HFFc6 (cell line): ENCODE measurements at regions not wholly inside any gene's neighbourhood (a gene's known extent, or its start where the extent isn't known, plus 50 kb on each side); places are given as distances from the start of the nearest gene placed in this dataset.

Source experiments
- DNase-seq: peaks from one replicate; pipeline ENCODE4 v3.0.0-alpha.2; 2018
- H3K27ac Mint-ChIP-seq: 2 replicates; pipeline ENCODE4 v1.8.0; 2020; ENCODE audit warnings: mild to moderate bottlenecking, mixed read lengths
- H3K27me3 Mint-ChIP-seq: 2 replicates; pipeline ENCODE4 v1.8.0; 2021; ENCODE audit warnings: mild to moderate bottlenecking, moderate library complexity, mixed read lengths; ENCODE audit not compliant: insufficient read depth
- H3K36me3 Mint-ChIP-seq: 2 replicates; pipeline ENCODE4 v1.8.0; 2021; ENCODE audit warnings: low read depth, mixed read lengths
- H3K4me1 Mint-ChIP-seq: 2 replicates; pipeline ENCODE4 v1.8.0; 2020; ENCODE audit warnings: low read depth, mixed read lengths
- H3K4me3 Mint-ChIP-seq: 2 replicates; pipeline ENCODE4 v1.8.0; 2020; ENCODE audit warnings: mild to moderate bottlenecking, moderate library complexity, mixed read lengths
- H3K9me3 Mint-ChIP-seq: 2 replicates; pipeline ENCODE4 v1.8.0; 2020; ENCODE audit warnings: mild to moderate bottlenecking, mixed read lengths
- CTCF ChIP-seq: fragments of 200-600 bp; sonication (generic); IDR thresholded peaks from 2 replicates; pipeline ENCODE4 v1.5.0; 2021; ENCODE audit warnings: antibody characterized with exemption, mild to moderate bottlenecking

DNA sequence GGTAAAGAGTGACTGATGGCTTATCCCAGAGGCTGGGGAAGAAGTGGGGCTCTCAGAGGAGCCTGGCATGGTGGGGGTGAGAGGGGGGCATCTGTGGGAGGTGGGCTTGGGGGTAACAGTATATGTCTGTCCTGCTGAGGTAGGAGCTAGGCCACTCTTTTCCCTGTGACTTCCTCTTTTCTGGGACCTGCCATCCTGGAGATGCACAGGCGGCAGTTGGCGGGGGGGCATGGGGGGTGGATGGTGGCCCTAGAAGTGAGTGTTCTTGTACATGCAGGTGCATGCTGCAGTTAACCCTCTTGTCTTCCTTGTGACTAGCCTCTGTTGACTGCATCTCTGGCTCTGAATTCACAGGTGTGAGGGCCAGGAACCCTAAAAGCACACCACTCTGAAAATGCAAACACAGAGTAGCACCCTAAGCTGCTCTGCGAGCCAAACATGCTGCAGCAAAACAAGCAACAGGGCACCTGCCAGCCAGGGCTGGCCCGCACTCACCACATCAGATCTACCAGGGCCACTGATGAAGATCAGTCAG is 123.8 kb upstream of the SHB start:
- DNase-seq, result no peak
- Mint-ChIP-seq H3K27ac (no peak overlapping the region), H3K4me1 (no peaks in the 10 kb centered on the region), H3K27me3 (peaks cover 16% of the 10 kb centered on the region), H3K4me3 (no peak overlapping the region), H3K36me3 (no peaks in the 10 kb centered on the region), H3K9me3 (no peaks in the 10 kb centered on the region)
- no peak for TF ChIP-seq CTCF

- H3K27me3 Mint-ChIP-seq, result peaks cover 16% of the 10 kb centered on the region
- no peaks in the 10 kb centered on the region for H3K9me3 Mint-ChIP-seq
- DNase-seq, result no peak
- no peak overlapping the region for H3K4me3 Mint-ChIP-seq
- peaks cover 11% of the 10 kb centered on the region for H3K4me1 Mint-ChIP-seq
- H3K36me3 Mint-ChIP-seq, result no peaks in the 10 kb centered on the region
- H3K27ac Mint-ChIP-seq, result no peak overlapping the region
- TF ChIP-seq CTCF, result no peak
Observed at GRCh38 chr9:38186404-38187115, 117.5 kb upstream of the SHB start.

GRCh38 chr9:38185647-38186403 is 116.8 kb upstream of the SHB start:
- no peak for DNase-seq
- no peaks in the 10 kb centered on the region for H3K36me3 Mint-ChIP-seq
- H3K27ac Mint-ChIP-seq, result no peak overlapping the region
- no peak overlapping the region for H3K4me3 Mint-ChIP-seq
- H3K27me3 Mint-ChIP-seq, result peaks cover 20% of the 10 kb centered on the region
- no peak for TF ChIP-seq CTCF
- H3K4me1 Mint-ChIP-seq, result peaks cover 11% of the 10 kb centered on the region
- no peaks in the 10 kb centered on the region for H3K9me3 Mint-ChIP-seq

DNA sequence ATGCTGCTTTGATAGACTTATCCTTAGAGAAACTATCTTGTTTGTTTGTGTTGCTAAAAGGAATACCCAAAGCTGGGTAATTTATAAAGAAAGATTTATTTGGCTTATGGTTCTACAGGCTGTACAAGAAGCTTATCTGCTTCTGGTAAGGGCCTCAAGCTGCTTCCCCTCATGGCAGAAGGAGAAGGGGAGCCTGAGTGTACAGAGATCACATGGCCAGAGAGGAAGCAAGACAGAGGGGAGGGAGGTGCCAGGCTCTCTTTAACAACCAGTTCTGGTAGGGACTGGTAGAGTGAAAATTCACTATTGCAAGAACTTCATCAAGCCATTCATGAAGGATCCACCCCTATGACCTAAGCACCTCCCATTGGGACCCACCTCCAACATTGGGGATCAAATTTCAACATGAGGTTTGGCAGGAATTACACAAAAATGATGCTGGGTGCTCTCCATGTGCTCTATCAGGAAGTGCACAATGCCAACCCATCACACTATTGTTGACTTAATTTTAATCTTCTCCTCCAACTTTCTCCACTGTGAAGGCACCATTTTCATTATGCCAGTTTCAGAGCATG is 115.1 kb upstream of the SHB start:
- Mint-ChIP-seq H3K4me1 (peaks cover 11% of the 10 kb centered on the region), H3K36me3 (no peaks in the 10 kb centered on the region), H3K4me3 (no peak overlapping the region), H3K9me3 (no peaks in the 10 kb centered on the region), H3K27me3 (peaks cover 23% of the 10 kb centered on the region), H3K27ac (no peak overlapping the region)
- no peak for DNase-seq
- TF ChIP-seq CTCF, result no peak

- no peak overlapping the region for H3K4me3 Mint-ChIP-seq
- peaks cover 11% of the 10 kb centered on the region for H3K4me1 Mint-ChIP-seq
- no peak for TF ChIP-seq CTCF
- DNase-seq, result no peak
- no peak overlapping the region for H3K27ac Mint-ChIP-seq
- H3K9me3 Mint-ChIP-seq, result no peaks in the 10 kb centered on the region
- H3K36me3 Mint-ChIP-seq, result no peaks in the 10 kb centered on the region
- peaks cover 22% of the 10 kb centered on the region for H3K27me3 Mint-ChIP-seq
Observed at GRCh38 chr9:38182321-38182720, 113.3 kb upstream of the SHB start.
